ENCODE measurements at regions not wholly inside any gene's neighbourhood (a gene's known extent, or its start where the extent isn't known, plus 50 kb on each side); places are given as distances from the start of the nearest gene placed in this dataset.

DNA sequence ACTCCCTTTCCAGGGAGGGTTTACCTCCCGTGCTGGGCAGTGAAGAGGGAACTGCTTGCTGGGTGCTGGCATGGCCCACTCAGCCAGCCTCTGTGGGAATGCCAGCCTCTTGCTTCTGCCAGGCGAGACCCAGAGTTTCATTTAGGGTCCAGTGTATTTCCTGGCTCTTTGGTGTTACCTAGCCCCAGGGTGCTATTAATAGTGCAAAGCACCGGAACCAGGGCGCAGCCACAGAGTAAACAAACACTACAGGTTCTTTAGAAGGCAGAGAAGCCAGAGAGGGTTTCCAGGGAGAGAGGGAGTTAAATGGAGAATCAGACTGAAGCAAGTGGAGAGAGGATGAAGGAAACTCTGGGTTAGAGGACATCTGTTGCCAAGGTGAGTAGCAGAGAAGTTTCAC, 74.9 kb upstream of the SPATA13 start:
- DNase-seq = no peak

- DNase-seq = no peak
Measured at GRCh38 chr13:24086642-24087041, 73.9 kb upstream of the SPATA13 start.

- no peak for DNase-seq
Measured at GRCh38 chr13:24087605-24088225, 72.8 kb upstream of the SPATA13 start.

GRCh38 chr13:24090049-24090448, 70.5 kb upstream of the SPATA13 start:
- DNase-seq = no peak

- no peak for DNase-seq
Measured at GRCh38 chr13:24091080-24091479, 69.4 kb upstream of the SPATA13 start.

DNA sequence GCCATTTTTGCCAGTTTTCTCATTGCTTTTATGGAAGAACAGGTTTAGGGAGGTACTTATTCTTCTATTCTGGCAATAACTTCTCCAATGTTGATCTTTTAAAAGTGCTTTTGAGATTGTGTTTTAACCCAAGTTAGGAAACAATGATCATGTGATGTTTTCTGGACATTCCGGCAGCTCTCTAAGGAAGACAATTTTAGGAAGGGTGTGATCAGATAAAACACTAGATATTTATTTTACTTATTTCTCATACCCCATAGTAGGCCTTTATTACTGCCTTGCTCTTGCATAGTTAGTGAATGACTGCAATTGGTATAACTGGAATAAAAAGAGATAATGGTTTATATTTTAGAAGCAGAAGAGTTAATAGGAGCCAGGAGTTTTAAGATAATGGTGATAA, 68.4 kb upstream of the SPATA13 start:
- DNase-seq = no peak

DNA sequence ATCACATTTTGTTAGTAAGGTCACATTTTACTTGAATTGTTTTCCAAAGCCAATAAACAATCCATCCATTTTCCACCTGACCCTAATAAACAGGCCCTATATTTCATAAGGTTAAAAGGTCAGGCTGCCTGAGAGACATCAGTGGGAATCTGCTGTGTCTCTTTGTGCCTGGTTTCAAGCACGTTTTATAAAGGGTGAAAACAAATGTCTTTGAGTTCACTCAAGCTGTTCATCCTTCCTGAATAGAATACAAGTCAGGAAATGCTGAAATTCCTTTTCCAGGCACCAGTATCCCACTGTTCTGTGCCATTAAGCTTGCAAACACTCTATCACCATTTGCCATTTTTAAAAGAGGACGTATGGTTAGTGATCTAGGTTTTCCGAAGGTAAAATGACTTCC, 67.5 kb upstream of the SPATA13 start:
- no peak for DNase-seq

DNA sequence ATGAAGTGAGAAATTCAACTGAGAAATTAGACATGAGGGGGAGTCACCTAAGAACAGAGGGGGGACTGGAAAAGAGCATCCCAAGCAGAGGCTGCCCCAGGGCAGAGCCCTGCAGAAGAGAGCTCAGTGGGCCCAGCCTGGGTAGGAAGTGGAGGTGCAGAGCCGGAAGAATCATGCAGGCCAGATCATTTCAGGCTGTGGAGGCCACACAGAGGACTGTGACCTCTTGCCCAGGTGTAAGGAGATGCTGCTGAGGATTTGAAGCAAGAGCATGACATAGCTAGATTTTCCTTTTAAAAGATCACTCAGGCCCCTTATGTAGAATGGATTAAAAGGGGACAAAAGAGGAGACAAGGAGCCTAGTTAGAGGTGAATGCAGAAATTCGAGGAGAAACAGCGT, 63.9 kb upstream of the SPATA13 start:
- DNase-seq = no peak

DNA sequence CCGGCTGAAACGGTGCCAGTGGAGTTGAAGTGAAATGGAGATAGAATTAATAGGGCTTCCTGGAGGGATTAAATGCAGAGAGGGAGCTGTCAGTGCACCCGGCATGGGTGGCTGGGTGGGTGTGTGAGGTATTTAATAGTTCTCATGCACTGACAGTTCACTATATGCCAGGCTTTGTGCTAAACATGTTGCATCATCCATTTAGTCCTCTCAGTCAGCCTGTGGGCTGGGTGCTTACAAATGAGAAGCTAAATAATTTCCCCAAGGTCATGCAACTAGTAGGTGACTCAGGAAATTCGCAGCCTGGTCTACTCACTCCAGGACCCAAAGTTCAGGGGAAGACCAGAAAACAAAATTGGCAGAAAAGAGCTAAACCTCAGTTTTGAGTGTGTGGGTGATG, 63.5 kb upstream of the SPATA13 start:
- no peak for DNase-seq

GRCh38 chr13:24097667-24098066, 62.9 kb upstream of the SPATA13 start:
- no peak for DNase-seq

- no peak for DNase-seq
Measured at GRCh38 chr13:24099490-24099889, 61.0 kb upstream of the SPATA13 start.

GRCh38 chr13:24100188-24100587, 60.3 kb upstream of the SPATA13 start:
- DNase-seq = no peak

GRCh38 chr13:24103782-24104372, 56.6 kb upstream of the SPATA13 start:
- no peak for DNase-seq

DNA sequence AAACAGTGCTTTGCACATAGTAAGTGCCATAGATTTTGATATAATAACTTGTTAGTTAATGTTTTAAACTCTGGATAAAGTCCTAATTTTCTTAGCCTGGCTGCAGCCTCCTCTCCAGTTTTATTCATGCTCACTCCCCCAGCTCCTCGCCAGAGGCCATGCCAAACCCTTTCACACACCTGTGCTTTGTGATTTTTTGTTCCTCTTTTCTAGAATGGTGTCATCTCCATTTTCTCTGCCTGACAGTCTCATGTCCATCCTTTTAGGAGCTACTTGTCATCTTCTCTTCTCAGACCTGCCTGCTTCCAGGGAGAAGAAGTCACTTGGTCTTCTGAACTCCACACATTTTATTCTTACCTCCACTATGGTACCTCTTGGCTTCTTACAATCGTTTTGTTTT, 55.8 kb upstream of the SPATA13 start:
- DNase-seq = peak; percentile 29

DNA sequence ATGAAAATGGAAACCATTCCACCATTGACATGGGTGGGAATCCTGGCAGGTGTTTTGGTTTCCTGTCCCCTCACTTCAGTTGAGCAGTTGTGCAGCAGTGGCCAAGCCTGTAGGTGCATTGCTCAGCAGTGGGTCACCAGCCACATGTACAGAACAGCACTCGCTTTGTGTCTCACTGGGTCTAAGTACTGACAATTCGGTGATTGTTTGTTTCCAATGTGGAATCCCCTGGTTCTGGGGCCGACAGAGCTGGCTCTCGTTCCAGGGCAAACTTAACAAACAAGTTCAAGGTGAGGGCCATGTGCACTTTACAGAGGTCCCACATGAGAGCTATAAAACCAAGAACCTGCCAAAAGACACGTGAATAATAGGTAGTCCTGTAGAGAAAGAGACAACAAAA, 54.1 kb upstream of the SPATA13 start:
- no peak for DNase-seq

GRCh38 chr13:24107955-24108614, 52.4 kb upstream of the SPATA13 start:
- no peak for DNase-seq

DNA sequence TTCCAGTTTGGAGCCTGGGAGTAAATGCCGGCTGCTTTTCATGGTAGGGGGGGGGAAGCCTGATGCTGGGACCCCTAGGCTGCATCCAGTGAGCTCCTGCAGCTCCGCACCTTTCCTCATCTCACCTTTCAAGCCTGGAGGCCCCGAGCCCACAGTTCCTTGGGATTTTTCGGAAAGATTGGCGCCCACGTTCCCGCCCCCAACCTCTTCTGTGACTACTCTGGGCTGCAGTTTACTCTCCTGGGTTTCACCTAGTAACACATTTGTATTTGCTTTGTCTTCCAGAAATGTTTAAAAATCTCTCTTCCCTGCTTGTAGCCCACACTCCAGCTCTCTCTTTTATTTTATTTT, 51.9 kb upstream of the SPATA13 start:
- no peak for DNase-seq

DNA sequence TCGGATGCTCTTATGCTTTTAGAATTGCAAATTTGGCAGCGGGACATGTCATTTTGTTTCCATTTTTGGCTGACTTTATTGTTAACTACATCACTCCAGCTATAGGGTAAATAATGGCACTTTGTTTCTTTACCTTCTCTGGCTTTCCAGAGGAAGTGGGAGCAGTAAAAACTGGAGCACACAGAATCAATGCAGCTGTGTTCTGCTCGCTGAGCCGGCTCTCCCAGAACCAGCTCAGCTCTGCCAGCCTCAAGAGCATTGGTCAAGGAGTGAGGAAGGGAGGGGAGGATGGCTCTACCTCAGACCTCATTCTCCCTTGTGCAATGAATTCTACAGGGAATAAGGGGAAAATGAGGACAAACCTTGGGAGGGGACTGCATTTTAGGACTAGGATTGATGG, 50.5 kb upstream of the SPATA13 start:
- no peak for DNase-seq
